Stomach (tissue), 8 donors: ENCODE measurements at regions not wholly inside any gene's neighbourhood (a gene's known extent, or its start where the extent isn't known, plus 50 kb on each side); places are given as distances from the start of the nearest gene placed in this dataset.

Experiments
- DNase-seq, 2 donors: peaks; one replicate each; pipeline versions ENCODE4 v3.0.0 to v3.0.0-alpha.2; 2013 to 2019
- H3K27ac ChIP-seq, 5 donors: fragments of 200-600 bp in 4 of 5; sonication (generic) in 4 of 5; one replicate each; pipeline ENCODE4 v1.5.1; 2013 to 2019; ENCODE audit warnings: mild to moderate bottlenecking in 1 of 5, moderate library complexity in 1 of 5
- H3K27me3 ChIP-seq, 3 donors: fragments of 200-600 bp; sonication (generic); one replicate each; pipeline ENCODE4 v1.5.1; 2017 to 2019; ENCODE audit warnings: mixed run types in 1 of 3
- H3K36me3 ChIP-seq, 4 donors: fragments of 200-600 bp; sonication (generic); 1 replicate in 3 of 4; 2 replicates in 1 of 4; pipeline ENCODE4 v1.5.1; 2016 to 2019
- H3K4me1 ChIP-seq, 4 donors: fragments of 200-600 bp; sonication (generic); one replicate each; pipeline ENCODE4 v1.5.1; 2016 to 2019
- H3K4me3 ChIP-seq, 4 donors: fragments of 200-600 bp; sonication (generic) in 3 of 4; one replicate each; pipeline ENCODE4 v1.5.1; 2016 to 2019; ENCODE audit warnings: mild to moderate bottlenecking in 1 of 4
- H3K9me3 ChIP-seq, 4 donors: fragments of 200-600 bp; sonication (generic); one replicate each; pipeline ENCODE4 v1.5.1; 2016 to 2019
- EP300 ChIP-seq: sonication (generic); formaldehyde crosslinking; IDR thresholded peaks from one replicate; pipeline ENCODE4 v1.6.1; 2017; ENCODE audit warnings: antibody characterized with exemption
- POLR2A ChIP-seq, 4 donors: fragments of 450-650 bp; IDR thresholded peaks; one replicate each; pipeline ENCODE4 v1.6.1; 2016; ENCODE audit warnings: antibody characterized with exemption in 4 of 4, control low read depth in 2 of 4, mild to moderate bottlenecking in 1 of 4, moderate library complexity in 1 of 4
- POLR2AphosphoS5 ChIP-seq, 3 donors: sonication (generic); formaldehyde crosslinking; IDR thresholded peaks; one replicate each; pipeline ENCODE4 v1.6.1; 2016; ENCODE audit warnings: antibody characterized with exemption in 3 of 3
- WGBS, 5 donors: extraction: QIAGEN DNeasy Blood & Tissue Kit in 3 of 5; methylation state at CpG; one replicate each; pipeline versions ENCODE4 v1.1.5 to v1.1.7; 2013 to 2018; 5-methylcytosine and 5-hydroxymethylcytosine counted together
- intact Hi-C: fragments of 100-400 bp; cut with DNase I; formaldehyde crosslinking; loops from one replicate; pipeline ENCODE4 v1.15.1; 2023; ENCODE audit warnings: low total_unique reads
- TF ChIP-seq, protein P1 (sequence below), 7 experiments: fragments of 450-650 bp in 4 of 7; fragments of 200-600 bp in 3 of 7; sonication (generic) in 3 of 7; IDR thresholded peaks; one replicate each; pipeline ENCODE4 v1.5.1; 2016 to 2019; ENCODE audit warnings: antibody characterized with exemption in 7 of 7, control low read depth in 2 of 7, mild to moderate bottlenecking in 1 of 7
- donor health status: healthy with polysubstance abuse.
- donor health status: Bipolar disorder and iron deficiency.
- donor health status: healthy.

- peak in 1 of 2 donors; percentile 52 for DNase-seq
- 66 to 81% (median 78%) methylated on average over 10 to 17 of the region's 17 CpGs for WGBS, 5 donors
- peak overlapping the region in 3 of 5 donors; percentile 28 to 68 (median 63) for H3K27ac ChIP-seq
Measured at GRCh38 chrX:39854772-39855747, 242.7 kb downstream of the BCOR start.

GRCh38 chrX:39855748-39856129, 242.0 kb downstream of the BCOR start:
- no peaks in the 10 kb centered on the region for H3K27me3 ChIP-seq
- peaks cover 0 to 4% (median 0%) of the 10 kb centered on the region in 4 donors for H3K9me3 ChIP-seq
- peak; percentile 54 to 66 for DNase-seq
- H3K4me3 ChIP-seq: no peak overlapping the region
- 15 to 45% (median 40%) methylated on average over 5 to 10 of the region's 10 CpGs for WGBS, 5 donors
- H3K36me3 ChIP-seq: no peaks in the 10 kb centered on the region
- H3K4me1 ChIP-seq: peaks cover 0 to 22% (median 10%) of the 10 kb centered on the region in 4 donors
- intact Hi-C loops: no loop called here
- H3K27ac ChIP-seq: peak overlapping the region in 2 of 5 donors; percentile 63 to 68
- no peak for TF ChIP-seq POLR2A (IDR thresholded peaks at IDR 0.05)
- TF ChIP-seq EP300: no peak
- TF ChIP-seq, protein P1, sequence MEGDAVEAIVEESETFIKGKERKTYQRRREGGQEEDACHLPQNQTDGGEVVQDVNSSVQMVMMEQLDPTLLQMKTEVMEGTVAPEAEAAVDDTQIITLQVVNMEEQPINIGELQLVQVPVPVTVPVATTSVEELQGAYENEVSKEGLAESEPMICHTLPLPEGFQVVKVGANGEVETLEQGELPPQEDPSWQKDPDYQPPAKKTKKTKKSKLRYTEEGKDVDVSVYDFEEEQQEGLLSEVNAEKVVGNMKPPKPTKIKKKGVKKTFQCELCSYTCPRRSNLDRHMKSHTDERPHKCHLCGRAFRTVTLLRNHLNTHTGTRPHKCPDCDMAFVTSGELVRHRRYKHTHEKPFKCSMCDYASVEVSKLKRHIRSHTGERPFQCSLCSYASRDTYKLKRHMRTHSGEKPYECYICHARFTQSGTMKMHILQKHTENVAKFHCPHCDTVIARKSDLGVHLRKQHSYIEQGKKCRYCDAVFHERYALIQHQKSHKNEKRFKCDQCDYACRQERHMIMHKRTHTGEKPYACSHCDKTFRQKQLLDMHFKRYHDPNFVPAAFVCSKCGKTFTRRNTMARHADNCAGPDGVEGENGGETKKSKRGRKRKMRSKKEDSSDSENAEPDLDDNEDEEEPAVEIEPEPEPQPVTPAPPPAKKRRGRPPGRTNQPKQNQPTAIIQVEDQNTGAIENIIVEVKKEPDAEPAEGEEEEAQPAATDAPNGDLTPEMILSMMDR (IDR thresholded peaks at IDR 0.05): no peak
- TF ChIP-seq POLR2AphosphoS5 (IDR thresholded peaks at IDR 0.05): no peak

More at GRCh38 chrX:39854772-39855747, 242.7 kb downstream of the BCOR start:
- peaks cover 0 to 4% (median 0%) of the 10 kb centered on the region in 4 donors for H3K9me3 ChIP-seq
- intact Hi-C loops: no loop called here
- no peaks in the 10 kb centered on the region for H3K36me3 ChIP-seq
- H3K27me3 ChIP-seq: no peaks in the 10 kb centered on the region
- TF ChIP-seq, protein P1 (IDR thresholded peaks at IDR 0.05): no peak
- no peak for TF ChIP-seq EP300
- TF ChIP-seq POLR2A (IDR thresholded peaks at IDR 0.05): no peak
- no peak for TF ChIP-seq POLR2AphosphoS5 (IDR thresholded peaks at IDR 0.05)
- peaks cover 0 to 15% (median 10%) of the 10 kb centered on the region in 4 donors for H3K4me1 ChIP-seq
- H3K4me3 ChIP-seq: no peak overlapping the region

DNA sequence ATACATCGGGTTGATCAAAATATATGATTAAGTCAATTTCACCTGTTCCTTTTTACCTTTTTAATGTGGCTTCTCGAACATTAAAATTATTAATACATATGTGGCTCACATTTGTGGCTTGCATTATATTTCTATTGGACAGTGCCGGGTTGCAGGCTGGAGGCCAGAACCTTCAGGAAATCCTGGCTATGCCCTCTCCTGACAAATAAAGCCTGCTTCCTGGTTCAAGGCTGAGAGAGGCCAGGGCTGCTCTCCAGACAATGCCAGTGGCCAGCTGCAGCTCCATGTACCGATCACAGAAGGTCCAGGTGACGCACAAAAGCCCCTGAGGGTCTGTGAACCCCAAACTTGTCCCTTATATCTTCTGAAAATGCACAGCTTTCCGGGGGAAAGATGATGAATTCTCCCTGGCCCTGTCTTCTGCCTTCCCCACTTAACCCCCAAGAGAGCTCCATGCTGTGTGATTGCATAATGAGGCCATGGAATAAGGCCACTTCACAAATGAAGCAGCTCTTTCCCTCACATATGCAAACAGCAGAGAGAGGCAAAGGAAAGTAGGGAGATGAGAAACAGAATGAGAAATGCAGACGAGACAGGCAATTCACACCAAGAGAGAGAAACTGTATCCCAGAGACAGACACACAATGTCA, 241.2 kb downstream of the BCOR start:
- Histone ChIP-seq H3K4me3 (no peak overlapping the region), H3K4me1 (peaks cover 0 to 22% (median 10%) of the 10 kb centered on the region in 4 donors), H3K27ac (peak overlapping the region in 1 of 5 donors; percentile 53), H3K36me3 (no peaks in the 10 kb centered on the region), H3K9me3 (no peaks in the 10 kb centered on the region), H3K27me3 (no peaks in the 10 kb centered on the region)
- peak in 1 of 2 donors; percentile 56 for DNase-seq
- TF ChIP-seq, protein P1 (IDR thresholded peaks at IDR 0.05): no peak
- TF ChIP-seq EP300: no peak
- no peak for TF ChIP-seq POLR2A (IDR thresholded peaks at IDR 0.05)
- no peak for TF ChIP-seq POLR2AphosphoS5 (IDR thresholded peaks at IDR 0.05)
- intact Hi-C loops: no loop called here
- WGBS, 5 donors: 50 to 71% (median 61%) methylated on average over 5 to 7 of the region's 7 CpGs

DNA sequence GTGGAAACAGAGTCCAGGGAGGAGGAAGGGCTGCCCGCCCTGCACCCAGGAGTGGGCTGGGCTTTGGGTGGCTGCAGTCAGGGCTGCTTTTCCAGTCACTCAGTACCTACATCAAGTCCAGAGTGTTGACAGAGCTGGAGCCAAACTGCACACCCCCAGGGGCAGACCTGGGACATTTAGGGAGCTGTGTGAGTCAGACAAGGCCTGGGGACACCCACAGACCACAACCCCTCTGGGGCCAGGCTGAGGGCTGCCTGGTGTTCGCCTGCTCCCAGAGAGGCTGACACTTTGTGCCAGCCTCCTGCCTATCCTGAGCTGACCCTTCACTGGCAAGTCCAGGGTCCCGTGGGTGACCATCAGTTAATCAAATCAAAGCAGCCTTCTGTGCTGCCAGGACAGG, 240.0 kb downstream of the BCOR start:
- H3K27me3 ChIP-seq: no peaks in the 10 kb centered on the region
- intact Hi-C loops: no loop called here
- H3K4me3 ChIP-seq: no peak overlapping the region
- no peak for DNase-seq
- H3K36me3 ChIP-seq: no peaks in the 10 kb centered on the region
- peaks cover 0 to 22% (median 10%) of the 10 kb centered on the region in 4 donors for H3K4me1 ChIP-seq
- no peak overlapping the region for H3K27ac ChIP-seq
- H3K9me3 ChIP-seq: peaks cover 0 to 1% (median under 1%) of the 10 kb centered on the region in 4 donors
- 51 to 88% (median 65%) methylated on average over 1 to 3 of the region's 3 CpGs for WGBS, 5 donors
- TF ChIP-seq POLR2A (IDR thresholded peaks at IDR 0.05) (no peak), POLR2AphosphoS5 (IDR thresholded peaks at IDR 0.05) (no peak), EP300 (no peak)
